Neuronal stem cell (in vitro differentiated cells): ENCODE measurements at regions not wholly inside any gene's neighbourhood (a gene's known extent, or its start where the extent isn't known, plus 50 kb on each side); places are given as distances from the start of the nearest gene placed in this dataset.
"Not testable (repeated sequence)": the region's sequence is repeated elsewhere in the genome, so short reads cannot be mapped to it uniquely, and the experiment has no call there.

Experiments
- DNase-seq: peaks from one replicate; pipeline ENCODE4 v3.0.0-alpha.2; 2013; ENCODE audit warnings: low spot score
- H2AFZ ChIP-seq: one replicate; pipeline ENCODE4 v1.6.1; 2013; ENCODE audit warnings: mild to moderate bottlenecking, low read length, inconsistent platforms
- H2AK5ac ChIP-seq: 2 replicates; pipeline ENCODE4 v1.6.1; 2013; ENCODE audit warnings: low read depth, mild to moderate bottlenecking, inconsistent platforms, low read length, moderate library complexity, mixed read lengths
- H2BK120ac ChIP-seq: 2 replicates; pipeline ENCODE4 v1.6.1; 2013; ENCODE audit warnings: low read depth, mild to moderate bottlenecking, inconsistent platforms, low read length, moderate library complexity, mixed read lengths
- H2BK12ac ChIP-seq: one replicate; pipeline ENCODE4 v1.6.1; 2013; ENCODE audit warnings: low read length, inconsistent platforms
- H2BK15ac ChIP-seq: 2 replicates; pipeline ENCODE4 v1.6.1; 2013; ENCODE audit warnings: mild to moderate bottlenecking, low read length, inconsistent platforms, mixed read lengths
- H2BK5ac ChIP-seq: one replicate; pipeline ENCODE4 v1.6.1; 2013; ENCODE audit warnings: inconsistent platforms, mild to moderate bottlenecking, low read length, moderate library complexity
- H3K14ac ChIP-seq: one replicate; pipeline ENCODE4 v1.6.1; 2013; ENCODE audit warnings: low read length, inconsistent platforms
- H3K18ac ChIP-seq: 2 replicates; pipeline ENCODE4 v1.6.1; 2013; ENCODE audit warnings: low read length, inconsistent platforms
- H3K23ac ChIP-seq: 2 replicates; pipeline ENCODE4 v1.6.1; 2013; ENCODE audit warnings: low read depth, mild to moderate bottlenecking, mixed read lengths, low read length, inconsistent platforms; ENCODE audit not compliant: poor library complexity
- H3K27ac ChIP-seq: replicated peaks from 3 replicates; pipeline ENCODE4 v1.5.1; 2013; ENCODE audit warnings: low read length, inconsistent platforms
- H3K27me3 ChIP-seq, 3 experiments: 2 replicates each; pipeline ENCODE4 v1.6.1; 2013; ENCODE audit warnings: low read length in 3 of 3, mild to moderate bottlenecking in 2 of 3, inconsistent platforms in 1 of 3, low read depth in 1 of 3, mixed read lengths in 1 of 3, moderate library complexity in 1 of 3; ENCODE audit not compliant: control insufficient read depth in 3 of 3, insufficient read depth in 3 of 3
- H3K36me3 ChIP-seq, 2 donors: replicated peaks in 1 of 2; 2 replicates each; pipeline ENCODE4 v1.6.1; 2013; ENCODE audit warnings: low read length in 2 of 2; ENCODE audit not compliant: control insufficient read depth in 2 of 2, insufficient read depth in 2 of 2
- H3K4ac ChIP-seq: 2 replicates; pipeline ENCODE4 v1.6.1; 2013; ENCODE audit warnings: inconsistent platforms, mild to moderate bottlenecking, low read length, moderate library complexity
- H3K4me1 ChIP-seq, 2 donors: 1 replicate in 1 of 2; 2 replicates in 1 of 2; pipeline ENCODE4 v1.6.1; 2013; ENCODE audit warnings: low read length in 2 of 2, low read depth in 1 of 2; ENCODE audit not compliant: control insufficient read depth in 2 of 2, insufficient read depth in 1 of 2
- H3K4me2 ChIP-seq: one replicate; pipeline ENCODE4 v1.6.1; 2013; ENCODE audit warnings: mild to moderate bottlenecking, low read length, inconsistent platforms; ENCODE audit not compliant: insufficient read depth, poor library complexity, severe bottlenecking
- H3K4me3 ChIP-seq, 2 donors: 2 replicates each; pipeline ENCODE4 v1.5.1; 2013; ENCODE audit warnings: low read length in 2 of 2, mild to moderate bottlenecking in 2 of 2, inconsistent platforms in 1 of 2, moderate library complexity in 1 of 2
- H3K79me1 ChIP-seq: one replicate; pipeline ENCODE4 v1.6.1; 2013; ENCODE audit warnings: low read depth, mild to moderate bottlenecking, inconsistent platforms, low read length, moderate library complexity
- H3K9ac ChIP-seq: one replicate; pipeline ENCODE4 v1.6.1; 2013; ENCODE audit warnings: mild to moderate bottlenecking, low read depth, low read length, inconsistent platforms; ENCODE audit not compliant: poor library complexity
- H3K9me3 ChIP-seq, 2 donors: replicated peaks in 1 of 2; 2 replicates each; pipeline versions ENCODE3 to v1.6.1; 2013; ENCODE audit warnings: low read length in 2 of 2, mild to moderate bottlenecking in 2 of 2, inconsistent platforms in 1 of 2, low read depth in 1 of 2, mixed read lengths in 1 of 2, moderate library complexity in 1 of 2; ENCODE audit not compliant: control insufficient read depth in 2 of 2, insufficient read depth in 1 of 2
- H4K8ac ChIP-seq: one replicate; pipeline ENCODE4 v1.6.1; 2013; ENCODE audit warnings: low read depth, mild to moderate bottlenecking, inconsistent platforms, low read length, moderate library complexity
- H4K91ac ChIP-seq: one replicate; pipeline ENCODE4 v1.6.1; 2013; ENCODE audit warnings: low read length, low read depth, mild to moderate bottlenecking, inconsistent platforms; ENCODE audit not compliant: poor library complexity
- WGBS, 2 donors: extraction: QIAGEN DNeasy Blood & Tissue Kit; methylation state at CpG; one replicate each; pipeline ENCODE4 v1.1.7; 2013; ENCODE audit warnings: missing lambda C conversion rate in 2 of 2, mixed read lengths in 1 of 2; ENCODE audit not compliant: insufficient read length in 2 of 2, insufficient replicate concordance in 1 of 2; ENCODE audit errors: extremely low coverage in 2 of 2; 5-methylcytosine and 5-hydroxymethylcytosine counted together

GRCh38 chr2:132270255-132270654 lies 108.5 kb upstream of the ANKRD30BL start:
- DNase-seq = no peak

GRCh38 chr2:132270981-132271546 lies 109.3 kb upstream of the ANKRD30BL start:
- Histone ChIP-seq H3K36me3 (no peaks in the 10 kb centered on the region), H3K4ac (no peak overlapping the region), H2BK15ac (no peak overlapping the region), H3K23ac (no peak overlapping the region), H3K4me3 (no peak overlapping the region), H2BK120ac (no peak overlapping the region), H4K91ac (no peak overlapping the region), H3K79me1 (peaks cover 2% of the 10 kb centered on the region), H3K9me3 (no peaks in the 10 kb centered on the region), H3K14ac (no peak overlapping the region), H3K27me3 (no peaks in the 10 kb centered on the region), H2BK12ac (no peak overlapping the region), H4K8ac (no peak overlapping the region), H2AFZ (no peak overlapping the region), H3K4me1 (peaks cover 11 to 12% of the 10 kb centered on the region in 2 donors), H3K27ac (no peak overlapping the region), H3K18ac (no peak overlapping the region), H3K4me2 (no peak overlapping the region), H2BK5ac (no peak overlapping the region), H3K9ac (no peak overlapping the region), H2AK5ac (no peak overlapping the region)
- no peak for DNase-seq

More at GRCh38 chr2:132270255-132270654, 108.5 kb upstream of the ANKRD30BL start:
- Histone ChIP-seq H2BK15ac (no peak overlapping the region), H3K9ac (no peak overlapping the region), H3K4me2 (no peak overlapping the region), H3K79me1 (no peaks in the 10 kb centered on the region), H3K4me3 (no peak overlapping the region), H3K23ac (no peak overlapping the region), H3K27ac (no peak overlapping the region), H3K36me3 (no peaks in the 10 kb centered on the region), H3K27me3 (no peaks in the 10 kb centered on the region), H3K4ac (no peak overlapping the region), H2BK12ac (no peak overlapping the region), H3K18ac (no peak overlapping the region), H2BK120ac (no peak overlapping the region), H3K14ac (no peak overlapping the region), H3K9me3 (no peaks in the 10 kb centered on the region), H2AFZ (no peak overlapping the region), H4K91ac (no peak overlapping the region), H3K4me1 (peaks cover 11 to 12% of the 10 kb centered on the region in 2 donors), H2BK5ac (no peak overlapping the region), H2AK5ac (no peak overlapping the region), H4K8ac (no peak overlapping the region)
- no CpG with 5 or more reads among the region's 1 CpG for WGBS, 2 donors

GRCh38 chr2:132271794-132272193 lies 110.0 kb upstream of the ANKRD30BL start:
- not testable (repeated sequence) for H4K91ac ChIP-seq, H3K18ac ChIP-seq, H3K4ac ChIP-seq, H2BK12ac ChIP-seq, H3K14ac ChIP-seq, H2BK120ac ChIP-seq, H3K23ac ChIP-seq, H3K36me3 ChIP-seq, DNase-seq, H3K79me1 ChIP-seq, H3K4me3 ChIP-seq, H3K4me2 ChIP-seq, H4K8ac ChIP-seq, H2AK5ac ChIP-seq, H2AFZ ChIP-seq, H3K27me3 ChIP-seq, H2BK5ac ChIP-seq, H3K27ac ChIP-seq, H3K9ac ChIP-seq, H2BK15ac ChIP-seq, H3K9me3 ChIP-seq
- no CpG with 5 or more reads among the region's 11 CpGs for WGBS, 2 donors
- peaks cover 11% of the 10 kb centered on the region in 2 donors for H3K4me1 ChIP-seq

DNA sequence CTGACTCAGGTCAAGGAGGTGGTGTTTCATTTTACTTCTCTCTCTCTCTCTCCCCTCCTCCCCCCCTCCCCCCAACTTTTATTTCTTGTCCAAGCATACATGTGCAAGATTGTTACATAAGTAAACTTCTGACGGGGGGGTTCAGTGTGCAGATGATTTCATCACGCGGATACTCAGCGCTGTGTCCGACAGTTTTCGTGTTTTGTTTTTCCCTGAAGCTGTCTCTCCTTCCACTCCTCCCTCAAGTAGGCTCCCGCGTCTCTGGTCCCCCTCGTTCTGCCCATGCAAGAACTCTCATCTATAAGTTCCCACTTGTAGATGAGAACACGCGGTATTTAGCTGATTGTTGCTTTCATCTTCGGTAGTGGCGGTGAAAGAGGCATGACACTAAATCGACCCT lies 111.0 kb upstream of the ANKRD30BL start:
- no peak overlapping the region for H2BK12ac ChIP-seq
- H2BK120ac ChIP-seq = no peak overlapping the region
- no peak overlapping the region for H2AFZ ChIP-seq
- DNase-seq = no peak
- no peak overlapping the region for H4K91ac ChIP-seq
- peaks cover 4 to 5% of the 10 kb centered on the region in 2 donors for H3K4me1 ChIP-seq
- no peak overlapping the region for H2BK5ac ChIP-seq
- no peak overlapping the region for H3K18ac ChIP-seq
- no peak overlapping the region for H3K4ac ChIP-seq
- no peaks in the 10 kb centered on the region for H3K9me3 ChIP-seq
- no peaks in the 10 kb centered on the region for H3K36me3 ChIP-seq
- no peak overlapping the region for H3K23ac ChIP-seq
- H2BK15ac ChIP-seq = no peak overlapping the region
- H4K8ac ChIP-seq = no peak overlapping the region
- H3K4me2 ChIP-seq = no peak overlapping the region
- H3K14ac ChIP-seq = no peak overlapping the region
- H2AK5ac ChIP-seq = no peak overlapping the region
- H3K27me3 ChIP-seq = no peaks in the 10 kb centered on the region
- peaks cover 2% of the 10 kb centered on the region for H3K79me1 ChIP-seq
- no peak overlapping the region for H3K9ac ChIP-seq
- H3K4me3 ChIP-seq = no peak overlapping the region
- H3K27ac ChIP-seq = no peak overlapping the region
- no CpG with 5 or more reads among the region's 14 CpGs for WGBS, 2 donors
